ENCODE measurements at regions not wholly inside any gene's neighbourhood (a gene's known extent, or its start where the extent isn't known, plus 50 kb on each side); places are given as distances from the start of the nearest gene placed in this dataset.

DNA sequence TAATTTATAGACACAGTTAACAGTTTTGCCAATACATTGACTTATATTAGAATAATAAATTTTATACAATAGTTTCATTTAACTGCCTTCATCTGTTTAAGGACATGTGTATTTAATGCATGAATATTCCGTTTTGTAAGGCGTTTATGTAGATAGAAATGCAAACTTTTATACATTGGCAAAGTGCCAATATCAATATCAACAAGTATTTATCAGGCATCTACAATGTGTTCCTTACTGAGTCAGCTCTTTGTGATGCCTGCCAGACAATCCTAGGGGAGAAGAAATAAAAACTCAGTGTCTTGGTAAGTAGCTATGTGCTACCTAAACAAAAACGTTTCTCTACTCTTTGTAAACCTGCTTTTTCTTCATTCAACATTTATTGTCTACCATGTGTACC is 1142.2 kb downstream of the C4orf33 start:
- DNase-seq (ENCODE audit: low read depth, low spot score) (no peak), FAIRE-seq (no peak)

DNA sequence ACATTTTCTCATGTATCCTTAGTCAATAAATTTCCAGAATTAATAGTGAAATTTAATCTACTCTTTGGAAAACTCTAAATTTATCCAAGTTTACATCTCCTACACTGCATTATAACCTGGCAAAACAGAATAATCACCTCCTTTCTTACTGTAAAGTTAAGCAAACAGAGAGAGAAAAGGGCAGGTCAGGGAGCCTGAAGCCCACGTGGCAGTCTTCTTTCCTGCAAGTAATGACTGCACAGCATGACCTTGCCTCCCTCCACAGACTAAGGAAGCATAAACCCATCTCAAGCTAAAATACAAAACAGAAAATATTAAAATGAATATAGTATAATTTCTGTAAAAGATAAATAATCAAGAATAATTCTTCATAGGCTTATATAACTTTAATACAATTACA is 1153.0 kb downstream of the C4orf33 start:
- DNase-seq (ENCODE audit: low read depth, low spot score) (no peak), FAIRE-seq (no peak)
- H3K9ac ChIP-seq (ENCODE audit: control insufficient read depth, extremely low read depth, insufficient read depth, low read length) = no peak overlapping the region
- dilution Hi-C loops (cut with MboI; ENCODE audit: extremely low pct_ligation_motif_present, low sequenced_read_pairs) = no loop called here
- H3K4me3 ChIP-seq (ENCODE audit: control insufficient read depth in 2 of 3, extremely low read depth in 1 of 3, insufficient read depth in 2 of 3, low read depth in 1 of 3, low read length in 3 of 3) = no peak overlapping the region
- no peak overlapping the region for H3K4me2 ChIP-seq (ENCODE audit: control insufficient read depth, extremely low read depth, insufficient read depth, low read depth, low read length)
- no peaks in the 10 kb centered on the region for H3K9me1 ChIP-seq (ENCODE audit: control insufficient read depth, extremely low read depth, insufficient read depth, low read length)
- no peaks in the 10 kb centered on the region for H3K4me1 ChIP-seq (ENCODE audit: control insufficient read depth, extremely low read depth, insufficient read depth, low read length)
- H3K9me3 ChIP-seq (ENCODE audit: control insufficient read depth, low read depth, low read length) = no peaks in the 10 kb centered on the region
- TF ChIP-seq EZH2 (IDR thresholded peaks at IDR 0.05; ENCODE audit: low read length) (no peak), CTCF (optimal IDR thresholded peaks at IDR 0.05 in 1 of 3, IDR thresholded peaks at IDR 0.05 in 1 of 3, conservative IDR thresholded peaks at IDR 0.05 in 1 of 3; ENCODE audit: extremely low read depth in 1 of 3, insufficient read depth in 2 of 3, low read length in 3 of 3) (no peak)
- H2AFZ ChIP-seq (ENCODE audit: control insufficient read depth, low read length) = no peak overlapping the region
- no peaks in the 10 kb centered on the region for H3K27me3 ChIP-seq (ENCODE audit: control insufficient read depth, extremely low read depth, insufficient read depth, low read length)
- H4K20me1 ChIP-seq (ENCODE audit: control insufficient read depth, extremely low read depth, insufficient read depth, low read length) = no peaks in the 10 kb centered on the region
- no peaks in the 10 kb centered on the region for H3K79me2 ChIP-seq (ENCODE audit: control insufficient read depth, insufficient read depth, low read length)
- H3K36me3 ChIP-seq (ENCODE audit: control insufficient read depth in 2 of 2, extremely low read depth in 1 of 2, insufficient read depth in 2 of 2, low read length in 2 of 2) = no peaks in the 10 kb centered on the region
- H3K27ac ChIP-seq (ENCODE audit: control insufficient read depth, insufficient read depth, low read length) = no peak overlapping the region

More for the DNA sequence above, 1142.2 kb downstream of the C4orf33 start:
- H3K9me3 ChIP-seq (ENCODE audit: control insufficient read depth, low read depth, low read length) = no peaks in the 10 kb centered on the region
- H4K20me1 ChIP-seq (ENCODE audit: control insufficient read depth, extremely low read depth, insufficient read depth, low read length) = no peaks in the 10 kb centered on the region
- H3K9ac ChIP-seq (ENCODE audit: control insufficient read depth, extremely low read depth, insufficient read depth, low read length) = no peak overlapping the region
- H3K4me2 ChIP-seq (ENCODE audit: control insufficient read depth, extremely low read depth, insufficient read depth, low read depth, low read length) = no peak overlapping the region
- no peaks in the 10 kb centered on the region for H3K36me3 ChIP-seq (ENCODE audit: control insufficient read depth in 2 of 2, extremely low read depth in 1 of 2, insufficient read depth in 2 of 2, low read length in 2 of 2)
- no peak overlapping the region for H3K27ac ChIP-seq (ENCODE audit: control insufficient read depth, insufficient read depth, low read length)
- H3K9me1 ChIP-seq (ENCODE audit: control insufficient read depth, extremely low read depth, insufficient read depth, low read length) = no peaks in the 10 kb centered on the region
- dilution Hi-C loops (cut with MboI; ENCODE audit: extremely low pct_ligation_motif_present, low sequenced_read_pairs) = no loop called here
- TF ChIP-seq CTCF (optimal IDR thresholded peaks at IDR 0.05 in 1 of 3, IDR thresholded peaks at IDR 0.05 in 1 of 3, conservative IDR thresholded peaks at IDR 0.05 in 1 of 3; ENCODE audit: extremely low read depth in 1 of 3, insufficient read depth in 2 of 3, low read length in 3 of 3) (no peak), EZH2 (IDR thresholded peaks at IDR 0.05; ENCODE audit: low read length) (no peak)
- no peaks in the 10 kb centered on the region for H3K79me2 ChIP-seq (ENCODE audit: control insufficient read depth, insufficient read depth, low read length)
- no peaks in the 10 kb centered on the region for H3K4me1 ChIP-seq (ENCODE audit: control insufficient read depth, extremely low read depth, insufficient read depth, low read length)
- H3K27me3 ChIP-seq (ENCODE audit: control insufficient read depth, extremely low read depth, insufficient read depth, low read length) = no peaks in the 10 kb centered on the region
- H3K4me3 ChIP-seq (ENCODE audit: control insufficient read depth in 2 of 3, extremely low read depth in 1 of 3, insufficient read depth in 2 of 3, low read depth in 1 of 3, low read length in 3 of 3) = no peak overlapping the region
- no peak overlapping the region for H2AFZ ChIP-seq (ENCODE audit: control insufficient read depth, low read length)
